HepG2 (cell line): ENCODE measurements at regions not wholly inside any gene's neighbourhood (a gene's known extent, or its start where the extent isn't known, plus 50 kb on each side); places are given as distances from the start of the nearest gene placed in this dataset.

ENCODE experiments used
- ATAC-seq: fragments of 200-7000 bp; cut with Tn5 transposase; 3 replicates; pipeline ENCODE4 v1.9.1; 2020; ENCODE audit warnings: mild to moderate bottlenecking, moderate library complexity
- BruUV-seq: library from RNA; stranded (reverse); fragments of 400-500 nt; replicated peaks from 2 replicates; lab custom pipeline; 2021; lab: Mats Ljungman, UMichigan
- CTCF ChIA-PET: fragments of 300-600 bp; formaldehyde crosslinking; extraction: SDS; loops from one replicate; lab custom pipeline; 2021; ENCODE audit warnings: low total read pairs, inconsistent platforms, low intra/inter-chr PET ratio; lab: Yijun Ruan, JAX
- POLR2A ChIA-PET: fragments of 350-600 bp; sonication (Branson Sonifier 250); formaldehyde crosslinking; loops from one replicate; lab custom pipeline; 2020; ENCODE audit warnings: antibody characterized with exemption, inconsistent platforms; lab: Yijun Ruan, JAX
- DNase-seq: peaks from one replicate; pipeline ENCODE4 v3.0.0-alpha.2; 2015; ENCODE audit warnings: low spot score
- FAIRE-seq: peaks from 3 replicates; lab custom pipeline; 2011; peaks lifted over from hg19 to GRCh38; lab: Jason Lieb, UNC
- H2AFZ ChIP-seq: one replicate; pipeline ENCODE4 v1.6.1; 2011; ENCODE audit warnings: low read length, inconsistent platforms
- H3K27ac ChIP-seq: fragments of 300-600 bp; 3 replicates; pipeline ENCODE4 v1.8.0; 2011; ENCODE audit warnings: mixed run types, mild to moderate bottlenecking, mixed read lengths, low read length, inconsistent platforms; ENCODE audit not compliant: insufficient read depth; ENCODE audit errors: extremely low read length
- H3K27me3 ChIP-seq, 2 experiments: fragments of 200-600 bp in 1 of 2; 2 replicates in 1 of 2; 3 replicates in 1 of 2; pipeline versions ENCODE4 v1.6.0 to v1.8.0; 2011; ENCODE audit warnings: low read length in 2 of 2, mild to moderate bottlenecking in 2 of 2, moderate library complexity in 2 of 2, inconsistent platforms in 1 of 2; ENCODE audit not compliant: insufficient read depth in 2 of 2, control insufficient read depth in 1 of 2
- H3K36me3 ChIP-seq, 2 experiments: fragments of 200-600 bp in 1 of 2; replicated peaks in 1 of 2; 2 replicates in 1 of 2; 3 replicates in 1 of 2; pipeline versions ENCODE4 v1.5.1 to v1.8.0; 2011; ENCODE audit warnings: low read length in 2 of 2, inconsistent platforms in 1 of 2; ENCODE audit not compliant: insufficient read depth in 2 of 2, control insufficient read depth in 1 of 2
- H3K4me1 ChIP-seq: 2 replicates; pipeline ENCODE4 v1.5.1; 2012; ENCODE audit warnings: low read length, inconsistent platforms; ENCODE audit not compliant: insufficient read depth
- H3K4me2 ChIP-seq: 2 replicates; pipeline ENCODE4 v1.6.0; 2011; ENCODE audit warnings: low read depth, low read length, inconsistent platforms
- H3K4me3 ChIP-seq, 3 experiments: fragments of 200-600 bp in 1 of 3; sonication (generic), shearing (Covaris generic) in 1 of 3; replicated peaks in 1 of 3; 2 replicates each; pipeline ENCODE4 v1.5.1; 2011 to 2016; ENCODE audit warnings: low read length in 3 of 3, inconsistent platforms in 2 of 3, low read depth in 2 of 3, mild to moderate bottlenecking in 2 of 3, control low read depth in 1 of 3, mixed read lengths in 1 of 3; ENCODE audit not compliant: insufficient read depth in 1 of 3
- H3K79me2 ChIP-seq: one replicate; pipeline ENCODE4 v1.6.1; 2011; ENCODE audit warnings: low read length, inconsistent platforms; ENCODE audit not compliant: insufficient read depth
- H3K9ac ChIP-seq: 2 replicates; pipeline ENCODE4 v1.6.0; 2011; ENCODE audit warnings: mild to moderate bottlenecking, low read depth, low read length, inconsistent platforms; ENCODE audit not compliant: insufficient read depth
- H3K9me3 ChIP-seq: 2 replicates; pipeline ENCODE4 v1.5.1; 2012; ENCODE audit warnings: mild to moderate bottlenecking, low read length
- H4K20me1 ChIP-seq: 2 replicates; pipeline ENCODE4 v1.6.0; 2011; ENCODE audit warnings: inconsistent platforms, mild to moderate bottlenecking, low read length, moderate library complexity; ENCODE audit not compliant: insufficient read depth
- CAMTA2 ChIP-seq: sonication (generic); formaldehyde crosslinking; IDR thresholded peaks from 2 replicates; pipeline ENCODE4 v1.4.0; 2020; ENCODE audit warnings: mild to moderate bottlenecking, missing genetic modification reagents, borderline replicate concordance
- DR1 ChIP-seq: sonication (generic); formaldehyde crosslinking; IDR thresholded peaks from 2 replicates; pipeline ENCODE4 v1.8.0; 2021; ENCODE audit warnings: mild to moderate bottlenecking, missing genetic modification reagents, inconsistent platforms
- EEA1 ChIP-seq: sonication (generic); formaldehyde crosslinking; IDR thresholded peaks from 2 replicates; pipeline ENCODE4 v1.5.1; 2020; ENCODE audit warnings: mild to moderate bottlenecking, missing genetic modification reagents, borderline replicate concordance
- HMGA1 ChIP-seq: sonication (generic); formaldehyde crosslinking; conservative IDR thresholded peaks from 2 replicates; pipeline ENCODE4 v1.4.0; 2020; ENCODE audit warnings: missing genetic modification reagents
- KDM6A ChIP-seq: IDR thresholded peaks from 2 replicates; pipeline ENCODE4 v1.6.1; 2016; ENCODE audit warnings: low read depth
- KLF11 ChIP-seq: IDR thresholded peaks from 2 replicates; pipeline ENCODE4 v1.6.1; 2016; ENCODE audit warnings: missing compliant biosample characterization
- MAFG ChIP-seq: sonication (generic); formaldehyde crosslinking; IDR thresholded peaks from 2 replicates; pipeline ENCODE4 v1.5.1; 2020; ENCODE audit warnings: mild to moderate bottlenecking, missing genetic modification reagents
- NR2C2 ChIP-seq: sonication (generic); formaldehyde crosslinking; IDR thresholded peaks from 2 replicates; pipeline ENCODE4 v1.4.0; 2020; ENCODE audit warnings: missing genetic modification reagents, mild to moderate bottlenecking, moderate library complexity, borderline replicate concordance
- NR2F1 ChIP-seq, 2 experiments: fragments of 450-650 bp in 1 of 2; formaldehyde crosslinking in 1 of 2; IDR thresholded peaks; 2 replicates each; pipeline versions ENCODE4 v1.5.0 to v1.6.1; 2016 to 2020; ENCODE audit warnings: mild to moderate bottlenecking in 1 of 2, missing compliant biosample characterization in 1 of 2, missing genetic modification reagents in 1 of 2, moderate library complexity in 1 of 2
- PITX1 ChIP-seq: sonication (generic); formaldehyde crosslinking; IDR thresholded peaks from 2 replicates; pipeline ENCODE4 v1.5.1; 2020; ENCODE audit warnings: mild to moderate bottlenecking, missing genetic modification reagents
- RBAK ChIP-seq: sonication (generic); formaldehyde crosslinking; IDR thresholded peaks from 2 replicates; pipeline ENCODE4 v1.5.1; 2020; ENCODE audit warnings: mild to moderate bottlenecking, missing genetic modification reagents
- SP1 ChIP-seq, 2 experiments: fragments of 450-650 bp in 1 of 2; sonication (generic) in 1 of 2; formaldehyde crosslinking in 1 of 2; IDR thresholded peaks; 2 replicates each; pipeline versions ENCODE4 v1.4.0 to v1.6.1; 2016 to 2020; ENCODE audit warnings: missing genetic modification reagents in 1 of 2
- TCF12 ChIP-seq, 2 experiments: fragments of 450-650 bp in 1 of 2; sonication (generic) in 1 of 2; formaldehyde crosslinking in 1 of 2; IDR thresholded peaks; 2 replicates each; pipeline versions ENCODE4 v1.6.1 to v1.8.0; 2017 to 2022; ENCODE audit warnings: antibody characterized with exemption in 1 of 2, mild to moderate bottlenecking in 1 of 2, missing genetic modification reagents in 1 of 2, moderate library complexity in 1 of 2
- TEAD2 ChIP-seq: sonication (generic); formaldehyde crosslinking; IDR thresholded peaks from 2 replicates; pipeline ENCODE4 v1.9.0; 2021; ENCODE audit warnings: missing genetic modification reagents
- YEATS2 ChIP-seq: sonication (generic); formaldehyde crosslinking; IDR thresholded peaks from 2 replicates; pipeline ENCODE4 v1.4.0; 2020; ENCODE audit warnings: missing genetic modification reagents, borderline replicate concordance
- ZBTB21 ChIP-seq: sonication (generic); formaldehyde crosslinking; IDR thresholded peaks from 2 replicates; pipeline ENCODE4 v1.4.0; 2020; ENCODE audit warnings: missing genetic modification reagents
- ZKSCAN1 ChIP-seq: fragments of 150-350 bp; IDR thresholded peaks from 2 replicates; pipeline ENCODE4 v1.6.1; 2014; ENCODE audit warnings: low read length
- ZNF570 ChIP-seq: sonication (generic); formaldehyde crosslinking; IDR thresholded peaks from 2 replicates; pipeline ENCODE4 v1.4.0; 2020; ENCODE audit warnings: mild to moderate bottlenecking, missing genetic modification reagents, borderline replicate concordance
- WGBS: methylation state at CpG from one replicate; pipeline ENCODE4 v1.1.6; 2017; ENCODE audit warnings: low lambda C conversion rate; 5-methylcytosine and 5-hydroxymethylcytosine counted together
- in situ Hi-C: cut with HindIII; loops from 2 replicates; pipeline ENCODE4 v1.10.0; 2017; ENCODE audit warnings: low pct_unique_long_range_greater_than_20kb; ENCODE audit not compliant: extremely low pct_ligation_motif_present
- intact Hi-C: fragments of 100-400 bp; cut with micrococcal nuclease; formaldehyde crosslinking; loops from one replicate; pipeline ENCODE4 v1.10.0; 2022; ENCODE audit not compliant: unreplicated experiment
- TF ChIP-seq, protein P1 (sequence below): sonication (generic); formaldehyde crosslinking; IDR thresholded peaks from 2 replicates; pipeline ENCODE4 v1.4.0; 2020; ENCODE audit warnings: missing genetic modification reagents, borderline replicate concordance

DNA sequence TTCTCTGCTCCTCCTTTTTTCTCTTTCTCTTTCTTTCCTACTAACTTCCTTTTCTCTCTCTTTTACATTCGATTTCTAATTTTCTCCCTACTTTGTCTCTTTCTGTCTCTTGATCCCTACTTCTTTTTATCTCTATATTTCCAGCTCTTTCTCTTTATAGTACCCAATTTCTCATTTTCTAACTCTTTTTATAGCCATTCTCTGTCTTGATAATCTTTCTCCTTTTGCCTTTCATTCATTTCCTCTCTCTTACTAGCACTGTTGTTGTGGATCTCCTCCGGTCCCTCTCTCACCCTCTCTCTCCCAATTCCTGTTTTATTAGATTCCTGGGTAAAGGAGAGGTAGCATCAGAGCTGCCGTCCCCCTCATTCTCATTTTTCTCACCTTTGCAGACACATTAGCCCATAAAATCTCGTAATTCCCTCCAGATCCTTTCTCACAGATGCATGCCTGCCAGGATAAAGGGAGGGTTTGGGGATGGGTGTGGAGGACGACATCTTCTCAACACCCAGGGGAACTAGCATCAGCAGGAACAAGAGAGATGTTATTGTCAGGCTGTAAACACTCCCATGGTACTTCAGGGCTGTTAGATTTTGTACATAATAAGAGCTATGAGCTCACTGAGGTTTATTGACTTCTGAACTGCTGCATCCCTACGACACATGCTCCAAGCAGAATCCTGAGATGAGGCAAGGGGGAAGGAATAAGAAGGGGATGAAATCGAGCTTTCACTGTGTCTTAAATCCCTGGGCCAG is 159.0 kb upstream of the GALNT2 start:
- no peaks in the 10 kb centered on the region for H3K4me1 ChIP-seq
- BruUV-seq: no TSS peak
- peaks cover 0 to 3% of the 10 kb centered on the region in 2 experiments; a peak in 1 of 5 replicates for H3K27me3 ChIP-seq
- no peaks in the 10 kb centered on the region for H3K9me3 ChIP-seq
- no peak overlapping the region for H3K4me2 ChIP-seq
- no peak overlapping the region for H3K9ac ChIP-seq
- WGBS: 1% methylated on average over 7 of the region's 7 CpGs
- ChIA-PET CTCF (no interaction called here), POLR2A (no interaction called here)
- no peak for FAIRE-seq
- intact Hi-C loops (no loop called here), in situ Hi-C loops (no loop called here)
- no peaks in the 10 kb centered on the region for H3K36me3 ChIP-seq
- TF ChIP-seq KDM6A (CRISPR knock-in tag) (no peak), EEA1 (CRISPR knock-in tag) (no peak), ZBTB21 (CRISPR knock-in tag) (no peak), TEAD2 (no peak), HMGA1 (no peak), PITX1 (CRISPR knock-in tag) (no peak)
- no peaks in the 10 kb centered on the region for H3K79me2 ChIP-seq
- no peak for DNase-seq
- no peaks in the 10 kb centered on the region for H4K20me1 ChIP-seq
- H3K27ac ChIP-seq: no peak overlapping the region
- H2AFZ ChIP-seq: no peak overlapping the region
- no peak for ATAC-seq
- H3K4me3 ChIP-seq: no peak overlapping the region

DNA sequence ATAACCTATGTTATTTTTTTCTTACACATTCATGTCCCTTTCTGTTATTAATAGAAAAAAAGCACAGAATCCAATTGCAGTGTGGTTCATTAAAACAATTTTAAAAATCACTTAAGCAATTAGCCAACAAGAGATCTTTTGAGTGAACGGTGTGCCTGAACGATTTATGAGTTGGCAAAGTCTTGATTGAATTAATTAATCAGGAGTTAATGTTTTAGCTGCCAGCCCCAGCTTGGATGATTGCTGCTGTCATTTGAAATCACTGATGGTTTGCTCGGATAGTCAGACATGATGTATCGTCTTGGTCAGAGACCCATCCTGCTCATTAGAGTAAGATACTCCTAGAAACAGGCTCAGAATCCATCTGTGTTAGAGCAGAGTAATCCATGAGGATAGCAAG is 158.3 kb upstream of the GALNT2 start:
- Histone ChIP-seq H3K4me1 (no peaks in the 10 kb centered on the region), H3K9me3 (no peaks in the 10 kb centered on the region), H4K20me1 (no peaks in the 10 kb centered on the region), H3K27ac (no peak overlapping the region), H3K4me2 (no peak overlapping the region), H3K4me3 (no peak overlapping the region), H2AFZ (no peak overlapping the region), H3K36me3 (no peaks in the 10 kb centered on the region), H3K9ac (no peak overlapping the region), H3K27me3 (peaks cover 0 to 3% of the 10 kb centered on the region in 2 experiments; a peak in 1 of 5 replicates), H3K79me2 (no peaks in the 10 kb centered on the region)
- no TSS peak for BruUV-seq
- ChIA-PET POLR2A (no interaction called here), CTCF (no interaction called here)
- FAIRE-seq (no peak), DNase-seq (no peak), ATAC-seq (no peak)
- in situ Hi-C loops: no loop called here
- intact Hi-C loops: no loop called here
- 7% methylated on average over 4 of the region's 4 CpGs for WGBS
- TF ChIP-seq TCF12 (IDR thresholded peaks at IDR 0.05): no peak
- TF ChIP-seq TCF12 (CRISPR knock-in tag; IDR thresholded peaks at IDR 0.05): no peak
- no peak for TF ChIP-seq ZNF570 (CRISPR knock-in tag)
- TF ChIP-seq ZKSCAN1: no peak
- TF ChIP-seq MAFG (CRISPR knock-in tag): no peak
- TF ChIP-seq YEATS2 (CRISPR knock-in tag): no peak
- no peak for TF ChIP-seq SP1 (IDR thresholded peaks at IDR 0.05)
- no peak for TF ChIP-seq SP1 (CRISPR knock-in tag; IDR thresholded peaks at IDR 0.05)
- no peak for TF ChIP-seq NR2F1 (CRISPR knock-in tag; IDR thresholded peaks at IDR 0.05)
- TF ChIP-seq DR1 (CRISPR knock-in tag): no peak
- no peak for TF ChIP-seq HMGA1
- TF ChIP-seq, protein P1, sequence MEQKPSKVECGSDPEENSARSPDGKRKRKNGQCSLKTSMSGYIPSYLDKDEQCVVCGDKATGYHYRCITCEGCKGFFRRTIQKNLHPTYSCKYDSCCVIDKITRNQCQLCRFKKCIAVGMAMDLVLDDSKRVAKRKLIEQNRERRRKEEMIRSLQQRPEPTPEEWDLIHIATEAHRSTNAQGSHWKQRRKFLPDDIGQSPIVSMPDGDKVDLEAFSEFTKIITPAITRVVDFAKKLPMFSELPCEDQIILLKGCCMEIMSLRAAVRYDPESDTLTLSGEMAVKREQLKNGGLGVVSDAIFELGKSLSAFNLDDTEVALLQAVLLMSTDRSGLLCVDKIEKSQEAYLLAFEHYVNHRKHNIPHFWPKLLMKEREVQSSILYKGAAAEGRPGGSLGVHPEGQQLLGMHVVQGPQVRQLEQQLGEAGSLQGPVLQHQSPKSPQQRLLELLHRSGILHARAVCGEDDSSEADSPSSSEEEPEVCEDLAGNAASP (CRISPR knock-in tag): no peak
- TF ChIP-seq RBAK (CRISPR knock-in tag): no peak
- no peak for TF ChIP-seq KLF11
- no peak for TF ChIP-seq CAMTA2 (CRISPR knock-in tag)
- no peak for TF ChIP-seq NR2C2
